Loucy (cell line): ENCODE measurements at regions not wholly inside any gene's neighbourhood (a gene's known extent, or its start where the extent isn't known, plus 50 kb on each side); places are given as distances from the start of the nearest gene placed in this dataset.

Experiments
- H2AFZ ChIP-seq: fragments of 200-600 bp; sonication (generic); 2 replicates; pipeline ENCODE4 v1.6.0; 2016; ENCODE audit warnings: antibody characterized with exemption, mild to moderate bottlenecking, low read length, moderate library complexity
- H3F3A ChIP-seq: fragments of 200-600 bp; 2 replicates; pipeline ENCODE4 v1.6.0; 2016; ENCODE audit warnings: antibody characterized with exemption, low read depth, mild to moderate bottlenecking
- H3K27me3 ChIP-seq: fragments of 200-600 bp; sonication (generic); 2 replicates; pipeline ENCODE4 v1.6.1; 2014; ENCODE audit warnings: low read length, mild to moderate bottlenecking; ENCODE audit not compliant: insufficient read depth, poor library complexity, severe bottlenecking
- H3K36me3 ChIP-seq: fragments of 200-600 bp; sonication (generic); 2 replicates; pipeline ENCODE4 v1.6.1; 2016; ENCODE audit warnings: low read length; ENCODE audit not compliant: insufficient read depth
- H3K4me1 ChIP-seq: fragments of 200-600 bp; sonication (generic); 2 replicates; pipeline ENCODE4 v1.5.1; 2014; ENCODE audit warnings: low read length, mild to moderate bottlenecking; ENCODE audit not compliant: insufficient read depth, poor library complexity, severe bottlenecking
- H3K4me2 ChIP-seq: fragments of 200-600 bp; sonication (generic); 2 replicates; pipeline ENCODE4 v1.6.0; 2014; ENCODE audit warnings: antibody characterized with exemption, low read length, low read depth, mild to moderate bottlenecking; ENCODE audit not compliant: poor library complexity, severe bottlenecking
- H3K4me3 ChIP-seq: fragments of 200-600 bp; sonication (generic); 2 replicates; pipeline ENCODE4 v1.5.1; 2014; ENCODE audit warnings: low read length, mild to moderate bottlenecking, mixed read lengths; ENCODE audit not compliant: poor library complexity, severe bottlenecking
- H3K79me2 ChIP-seq: fragments of 200-600 bp; sonication (generic); 2 replicates; pipeline ENCODE4 v1.6.1; 2014; ENCODE audit warnings: low read length; ENCODE audit not compliant: insufficient read depth
- H3K9ac ChIP-seq: fragments of 200-600 bp; sonication (generic); 2 replicates; pipeline ENCODE4 v1.6.0; 2014; ENCODE audit warnings: mild to moderate bottlenecking, low read depth, low read length, moderate library complexity; ENCODE audit not compliant: poor library complexity, severe bottlenecking
- H3K9me2 ChIP-seq: fragments of 200-600 bp; sonication (generic); replicated peaks from 2 replicates; pipeline ENCODE4 v1.6.1; 2016; ENCODE audit warnings: low read depth, low read length, mixed read lengths
- H3K9me3 ChIP-seq: fragments of 200-600 bp; sonication (generic); 2 replicates; pipeline ENCODE4 v1.6.1; 2014; ENCODE audit warnings: mild to moderate bottlenecking, antibody characterized with exemption, low read length, low read depth; ENCODE audit not compliant: insufficient read depth
- H4K20me1 ChIP-seq: fragments of 200-600 bp; sonication (generic); 2 replicates; pipeline ENCODE4 v1.6.0; 2014; ENCODE audit warnings: antibody characterized with exemption, low read length, mild to moderate bottlenecking; ENCODE audit not compliant: insufficient read depth, poor library complexity, severe bottlenecking
- EZH2phosphoT487 ChIP-seq: fragments of 200-600 bp; IDR thresholded peaks from 2 replicates; pipeline ENCODE4 v1.6.1; 2018; ENCODE audit warnings: antibody characterized with exemption, mild to moderate bottlenecking, moderate library complexity, borderline replicate concordance
- TF ChIP-seq, protein P1 (sequence below): fragments of 200-600 bp; sonication (generic); conservative IDR thresholded peaks from 2 replicates; pipeline ENCODE4 v1.5.1; 2014; ENCODE audit warnings: mild to moderate bottlenecking, antibody characterized with exemption, low read length

DNA sequence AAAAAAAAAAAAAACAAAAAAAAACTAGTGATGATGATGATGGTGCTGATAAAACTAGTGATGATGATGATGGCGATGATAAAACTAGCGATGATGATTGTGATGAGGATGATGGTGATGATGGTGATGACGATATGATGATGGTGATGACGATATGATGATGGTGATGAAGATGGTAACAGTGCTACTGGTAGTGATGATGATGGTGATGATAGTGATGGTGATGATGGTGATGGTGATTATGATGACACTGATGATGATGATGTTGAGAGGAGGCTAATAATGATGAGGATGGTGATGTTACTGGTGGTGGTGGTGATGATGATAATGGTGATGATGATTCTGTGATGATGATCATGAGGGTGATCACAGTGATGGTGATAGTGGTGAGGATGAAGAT is 345.5 kb upstream of the CDH4 start:
- H3K4me1 ChIP-seq: no peaks in the 10 kb centered on the region
- H3K9me2 ChIP-seq: no peaks in the 10 kb centered on the region
- H3K9me3 ChIP-seq: no peaks in the 10 kb centered on the region
- H3F3A ChIP-seq: no peaks in the 10 kb centered on the region
- no peak overlapping the region for H3K9ac ChIP-seq
- H3K4me3 ChIP-seq: no peak overlapping the region
- TF ChIP-seq, protein P1, sequence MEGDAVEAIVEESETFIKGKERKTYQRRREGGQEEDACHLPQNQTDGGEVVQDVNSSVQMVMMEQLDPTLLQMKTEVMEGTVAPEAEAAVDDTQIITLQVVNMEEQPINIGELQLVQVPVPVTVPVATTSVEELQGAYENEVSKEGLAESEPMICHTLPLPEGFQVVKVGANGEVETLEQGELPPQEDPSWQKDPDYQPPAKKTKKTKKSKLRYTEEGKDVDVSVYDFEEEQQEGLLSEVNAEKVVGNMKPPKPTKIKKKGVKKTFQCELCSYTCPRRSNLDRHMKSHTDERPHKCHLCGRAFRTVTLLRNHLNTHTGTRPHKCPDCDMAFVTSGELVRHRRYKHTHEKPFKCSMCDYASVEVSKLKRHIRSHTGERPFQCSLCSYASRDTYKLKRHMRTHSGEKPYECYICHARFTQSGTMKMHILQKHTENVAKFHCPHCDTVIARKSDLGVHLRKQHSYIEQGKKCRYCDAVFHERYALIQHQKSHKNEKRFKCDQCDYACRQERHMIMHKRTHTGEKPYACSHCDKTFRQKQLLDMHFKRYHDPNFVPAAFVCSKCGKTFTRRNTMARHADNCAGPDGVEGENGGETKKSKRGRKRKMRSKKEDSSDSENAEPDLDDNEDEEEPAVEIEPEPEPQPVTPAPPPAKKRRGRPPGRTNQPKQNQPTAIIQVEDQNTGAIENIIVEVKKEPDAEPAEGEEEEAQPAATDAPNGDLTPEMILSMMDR: no peak
- no peak for TF ChIP-seq EZH2phosphoT487
- H3K4me2 ChIP-seq: no peak overlapping the region
- H3K79me2 ChIP-seq: no peaks in the 10 kb centered on the region
- no peak overlapping the region for H2AFZ ChIP-seq
- H3K27me3 ChIP-seq: no peaks in the 10 kb centered on the region
- H4K20me1 ChIP-seq: no peaks in the 10 kb centered on the region
- no peaks in the 10 kb centered on the region for H3K36me3 ChIP-seq

DNA sequence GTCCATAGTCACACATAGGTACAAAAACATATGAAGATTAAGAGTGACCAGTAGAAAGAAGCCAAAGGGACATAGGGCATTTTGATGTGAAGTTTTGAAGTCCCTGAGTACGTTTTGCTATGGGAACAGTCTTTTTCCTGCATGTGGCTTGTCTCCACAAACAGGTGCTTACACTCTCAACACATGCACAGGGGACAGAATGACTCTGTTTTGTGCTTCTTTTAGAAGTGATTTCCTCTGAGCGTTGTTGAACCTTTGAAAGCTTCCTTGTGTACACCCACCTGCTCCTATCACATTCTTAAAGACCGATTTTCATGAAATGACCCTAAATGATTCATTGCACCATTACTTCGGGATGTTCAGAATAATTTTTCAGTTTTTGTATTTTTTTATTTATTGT is 338.8 kb upstream of the CDH4 start:
- Histone ChIP-seq H3K4me2 (no peak overlapping the region), H3K27me3 (no peaks in the 10 kb centered on the region), H3K36me3 (no peaks in the 10 kb centered on the region), H3K79me2 (no peaks in the 10 kb centered on the region), H3K9me3 (no peaks in the 10 kb centered on the region), H3K9ac (no peak overlapping the region), H3F3A (no peaks in the 10 kb centered on the region), H3K4me3 (no peak overlapping the region), H4K20me1 (no peaks in the 10 kb centered on the region), H2AFZ (no peak overlapping the region), H3K9me2 (no peaks in the 10 kb centered on the region), H3K4me1 (no peaks in the 10 kb centered on the region)
- TF ChIP-seq EZH2phosphoT487: no peak
- TF ChIP-seq, protein P1: no peak

DNA sequence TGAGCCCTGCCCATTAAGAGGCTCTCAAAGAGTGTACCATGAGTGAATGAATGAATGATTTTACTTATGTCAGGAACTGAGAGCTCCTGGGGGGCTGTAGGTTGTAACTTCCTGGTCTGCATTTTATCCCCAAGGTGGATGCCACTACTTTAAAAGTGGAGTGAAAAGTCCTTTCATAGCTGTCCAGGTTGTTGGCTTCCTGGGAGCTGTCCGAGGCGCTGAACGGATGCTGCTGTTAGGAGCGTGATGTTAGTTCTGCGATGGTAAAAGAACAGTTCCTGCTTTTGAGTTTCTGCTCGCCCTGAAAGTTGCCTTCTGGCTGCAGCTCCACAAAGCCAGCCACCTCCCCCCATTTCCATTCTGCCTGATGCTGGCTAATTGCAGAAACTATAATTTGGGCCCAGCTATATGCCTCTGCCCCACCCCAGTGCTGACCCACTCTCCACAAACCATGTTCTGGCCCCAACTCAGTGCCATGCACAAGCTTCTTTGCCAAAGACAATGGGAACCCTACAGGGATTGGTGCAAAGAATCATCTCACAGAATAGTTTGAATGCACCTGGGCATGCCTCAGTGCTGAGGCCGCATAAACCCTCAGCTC is 330.9 kb upstream of the CDH4 start:
- Histone ChIP-seq H4K20me1 (no peaks in the 10 kb centered on the region), H3K4me1 (no peaks in the 10 kb centered on the region), H3K36me3 (no peaks in the 10 kb centered on the region), H3F3A (no peaks in the 10 kb centered on the region), H3K9ac (no peak overlapping the region), H3K9me2 (no peaks in the 10 kb centered on the region), H3K79me2 (no peaks in the 10 kb centered on the region), H2AFZ (no peak overlapping the region), H3K4me2 (no peak overlapping the region), H3K9me3 (no peaks in the 10 kb centered on the region), H3K4me3 (no peak overlapping the region), H3K27me3 (no peaks in the 10 kb centered on the region)
- TF ChIP-seq, protein P1: no peak
- TF ChIP-seq EZH2phosphoT487: no peak
